DMS79 (cell line): ENCODE measurements at regions not wholly inside any gene's neighbourhood (a gene's known extent, or its start where the extent isn't known, plus 50 kb on each side); places are given as distances from the start of the nearest gene placed in this dataset.
"Not testable (repeated sequence)": the region's sequence is repeated elsewhere in the genome, so short reads cannot be mapped to it uniquely, and the experiment has no call there.

Source experiments
- DNase-seq: peaks from one replicate; lab custom pipeline; 2025; lab: John Stamatoyannopoulos, UW

- no peak for DNase-seq
Measured at GRCh38 chr5:68658810-68659372, 434.9 kb upstream of the SLC30A5 start.

GRCh38 chr5:68659881-68660280 is 433.9 kb upstream of the SLC30A5 start:
- no peak for DNase-seq

- no peak for DNase-seq
Measured at GRCh38 chr5:68661237-68661636, 432.6 kb upstream of the SLC30A5 start.

- no peak for DNase-seq
Measured at GRCh38 chr5:68662804-68663307, 431.0 kb upstream of the SLC30A5 start.

- no peak for DNase-seq
Measured at GRCh38 chr5:68669864-68670575, 423.8 kb upstream of the SLC30A5 start.

- peak; percentile 19 for DNase-seq
Measured at GRCh38 chr5:68673106-68673822, 420.6 kb upstream of the SLC30A5 start.

- no peak for DNase-seq
Measured at GRCh38 chr5:68673823-68674180, 420.0 kb upstream of the SLC30A5 start.

GRCh38 chr5:68679041-68679440 is 414.8 kb upstream of the SLC30A5 start:
- no peak for DNase-seq

GRCh38 chr5:68680366-68680765 is 413.4 kb upstream of the SLC30A5 start:
- DNase-seq, result no peak

GRCh38 chr5:68681929-68682328 is 411.9 kb upstream of the SLC30A5 start:
- DNase-seq, result no peak

GRCh38 chr5:68682400-68683160 is 411.2 kb upstream of the SLC30A5 start:
- peak; percentile 56 for DNase-seq

GRCh38 chr5:68683632-68684036 is 410.2 kb upstream of the SLC30A5 start:
- no peak for DNase-seq

- DNase-seq, result no peak
Measured at GRCh38 chr5:68685863-68686262, 408.0 kb upstream of the SLC30A5 start.

- no peak for DNase-seq
Measured at GRCh38 chr5:68688547-68688946, 405.3 kb upstream of the SLC30A5 start.

- DNase-seq, result no peak
Measured at GRCh38 chr5:68689010-68689409, 404.8 kb upstream of the SLC30A5 start.

- not testable (repeated sequence) for DNase-seq
Measured at GRCh38 chr5:68691874-68692273, 401.9 kb upstream of the SLC30A5 start.

GRCh38 chr5:68698025-68698940 is 395.5 kb upstream of the SLC30A5 start:
- no peak for DNase-seq

- no peak for DNase-seq
Measured at GRCh38 chr5:68699966-68700365, 393.8 kb upstream of the SLC30A5 start.

- no peak for DNase-seq
Measured at GRCh38 chr5:68707575-68707974, 386.2 kb upstream of the SLC30A5 start.

GRCh38 chr5:68708156-68708841 is 385.5 kb upstream of the SLC30A5 start:
- DNase-seq, result no peak

GRCh38 chr5:68708842-68709170 is 385.0 kb upstream of the SLC30A5 start:
- no peak for DNase-seq
